Motor neuron (in vitro differentiated cells): ENCODE measurements at regions not wholly inside any gene's neighbourhood (a gene's known extent, or its start where the extent isn't known, plus 50 kb on each side); places are given as distances from the start of the nearest gene placed in this dataset.

Experiments
- ATAC-seq, 8 experiments: fragments of 200-7000 bp; cut with Tn5 transposase; replicated peaks in 6 of 8; 2 replicates each; pipeline ENCODE4 v1.8.0; 2021; ENCODE audit warnings: mild to moderate bottlenecking in 8 of 8, moderate library complexity in 8 of 8
- H3K27ac ChIP-seq, 2 donors: fragments of 250-450 bp; sonication (Bioruptor Pico); 2 replicates each; pipeline ENCODE4 v1.9.0; 2021; ENCODE audit warnings: antibody characterized with exemption in 2 of 2, mild to moderate bottlenecking in 2 of 2, moderate library complexity in 1 of 2
- H3K4me1 ChIP-seq, 2 donors: fragments of 250-450 bp; sonication (Bioruptor Pico); replicated peaks in 1 of 2; 2 replicates each; pipeline ENCODE4 v1.6.1; 2021; ENCODE audit warnings: antibody characterized with exemption in 2 of 2, mild to moderate bottlenecking in 2 of 2, moderate library complexity in 1 of 2
- H3K4me3 ChIP-seq, 5 donors: fragments of 250-450 bp; sonication (Bioruptor Pico); 2 replicates each; pipeline ENCODE4 v1.9.0; 2021; ENCODE audit warnings: antibody characterized with exemption in 5 of 5, mild to moderate bottlenecking in 5 of 5, moderate library complexity in 4 of 5
- WGBS, 10 experiments: fragments of 450-650 bp; shearing (Covaris generic); methylation state at CpG; one replicate each; pipeline ENCODE4 v1.0.0; 2022; 5-methylcytosine and 5-hydroxymethylcytosine counted together
- in situ Hi-C, 9 experiments: fragments of 400-800 bp; cut with MboI; loops; one replicate each; pipeline ENCODE4 v1.15.0; 2021; ENCODE audit warnings: low sequenced_read_pairs in 9 of 9, low pct_unique_long_range_greater_than_20kb in 2 of 9; ENCODE audit not compliant: unreplicated experiment in 9 of 9

- ATAC-seq: no peak
- whole genome bisulfite sequencing, 10 experiments: 40 to 100% (median 82%) methylated on average over 1 to 3 of the region's 3 CpGs; no CpG with 5 or more reads in 2 of the 10 experiments
- in situ Hi-C loops: no loop called here
These were observed 576.7 kb downstream of the DIAPH3 start for GRCh38 chr13:59587030-59587429.

GRCh38 chr13:59587971-59588716 is 575.6 kb downstream of the DIAPH3 start:
- WGBS, 10 experiments: 0 to 100% (median 20%) methylated on average over 1 of the region's 1 CpG; no CpG with 5 or more reads in 3 of the 10 experiments
- H3K4me1 ChIP-seq: peaks cover 11 to 22% of the 10 kb centered on the region in 2 donors

More at GRCh38 chr13:59587030-59587429, 576.7 kb downstream of the DIAPH3 start:
- Histone ChIP-seq H3K27ac (no peak overlapping the region), H3K4me3 (no peak overlapping the region), H3K4me1 (peaks cover 11 to 22% of the 10 kb centered on the region in 2 donors)

GRCh38 chr13:59588717-59589067 is 575.0 kb downstream of the DIAPH3 start:
- in situ Hi-C loops: no loop called here
- peak in 1 of 8 experiments; percentile 9 for ATAC-seq
- no peak overlapping the region for H3K4me3 ChIP-seq

More at GRCh38 chr13:59587971-59588716, 575.6 kb downstream of the DIAPH3 start:
- H3K4me3 ChIP-seq: no peak overlapping the region
- in situ Hi-C loops: no loop called here
- peak in 3 of 8 experiments; percentile 29 to 36 (median 34) for ATAC-seq
- no peak overlapping the region for H3K27ac ChIP-seq

DNA sequence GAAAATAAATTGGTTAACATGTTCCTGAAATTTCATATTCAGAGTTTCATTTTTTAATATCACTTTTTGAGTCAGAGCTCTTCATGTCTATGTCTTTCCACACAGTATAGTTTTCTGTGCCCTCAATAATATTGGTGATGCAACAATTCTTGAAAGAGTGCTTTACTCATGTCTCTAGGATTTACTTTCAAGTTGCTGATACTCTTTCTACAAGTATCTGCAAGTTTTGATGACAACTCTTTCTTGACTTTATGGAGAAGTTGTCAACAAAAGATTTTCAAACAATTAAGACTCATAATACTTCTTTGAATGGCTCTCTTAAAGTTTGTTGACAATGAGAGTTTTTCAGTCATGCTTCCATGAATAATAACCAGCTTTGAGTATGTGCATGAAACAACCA is 561.7 kb downstream of the DIAPH3 start:
- Histone ChIP-seq H3K4me3 (no peak overlapping the region), H3K4me1 (no peaks in the 10 kb centered on the region), H3K27ac (no peak overlapping the region)
- in situ Hi-C loops: no loop called here
- no peak for ATAC-seq

More at GRCh38 chr13:59588717-59589067, 575.0 kb downstream of the DIAPH3 start:
- peaks cover 11 to 22% of the 10 kb centered on the region in 2 donors for H3K4me1 ChIP-seq
- no peak overlapping the region for H3K27ac ChIP-seq

GRCh38 chr13:59603646-59604045 is 560.1 kb downstream of the DIAPH3 start:
- in situ Hi-C loops: no loop called here
- no peak overlapping the region for H3K4me3 ChIP-seq
- ATAC-seq: no peak
- no peaks in the 10 kb centered on the region for H3K4me1 ChIP-seq
- 0 to 100% (median 75%) methylated on average over 1 to 2 of the region's 2 CpGs; no CpG with 5 or more reads in 1 of the 10 experiments for WGBS, 10 experiments
- H3K27ac ChIP-seq: no peak overlapping the region

- Histone ChIP-seq H3K4me3 (no peak overlapping the region), H3K27ac (no peak overlapping the region), H3K4me1 (no peaks in the 10 kb centered on the region)
- no peak for ATAC-seq
- in situ Hi-C loops: no loop called here
- 0 to 80% (median 53%) methylated on average over 1 of the region's 1 CpG; no CpG with 5 or more reads in 2 of the 10 experiments for WGBS, 10 experiments
These were observed 556.6 kb downstream of the DIAPH3 start for GRCh38 chr13:59607172-59607571.

DNA sequence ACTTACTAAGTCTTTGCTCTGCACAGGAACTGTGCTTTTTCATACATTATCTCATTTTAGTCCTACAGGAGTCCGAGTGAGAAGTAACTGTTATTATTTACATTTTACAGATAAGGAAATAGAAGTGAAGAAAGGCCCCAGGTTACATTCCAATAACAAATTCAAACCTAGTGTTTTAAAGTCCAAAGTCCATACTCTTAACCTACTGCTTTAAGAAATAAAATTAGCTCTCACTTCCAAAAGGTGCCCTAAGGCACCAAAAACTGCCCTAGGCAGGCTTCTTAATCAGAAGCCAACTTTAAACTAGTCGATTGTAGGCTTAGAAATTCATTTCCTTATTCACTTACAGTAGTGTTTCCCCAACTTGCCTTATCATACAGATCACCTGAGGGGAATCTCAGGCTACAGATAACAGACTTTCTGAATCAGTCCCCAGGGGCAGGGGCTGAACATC is 555.9 kb downstream of the DIAPH3 start:
- no peak for ATAC-seq
- in situ Hi-C loops: no loop called here
- H3K4me1 ChIP-seq: no peaks in the 10 kb centered on the region
- H3K4me3 ChIP-seq: no peak overlapping the region
- H3K27ac ChIP-seq: no peak overlapping the region
- WGBS, 10 experiments: 0 to 83% (median 23%) methylated on average over 1 to 2 of the region's 2 CpGs; no CpG with 5 or more reads in 3 of the 10 experiments

GRCh38 chr13:59609421-59609820 is 554.3 kb downstream of the DIAPH3 start:
- Histone ChIP-seq H3K4me3 (no peak overlapping the region), H3K27ac (no peak overlapping the region), H3K4me1 (no peaks in the 10 kb centered on the region)
- ATAC-seq: no peak
- in situ Hi-C loops: no loop called here
